OCI-LY3 (cell line): ENCODE measurements at regions not wholly inside any gene's neighbourhood (a gene's known extent, or its start where the extent isn't known, plus 50 kb on each side); places are given as distances from the start of the nearest gene placed in this dataset.

Source experiments
- EZH2phosphoT487 ChIP-seq: fragments of 200-600 bp; shearing (Covaris generic); IDR thresholded peaks from 2 replicates; pipeline ENCODE4 v1.6.1; 2018; ENCODE audit warnings: antibody characterized with exemption, mixed run types, low read depth
- TF ChIP-seq, protein P1 (sequence below): fragments of 200-600, 300-600 bp; sonication (generic); IDR thresholded peaks from 2 replicates; pipeline ENCODE4 v1.5.1; 2014; ENCODE audit warnings: antibody characterized with exemption, low read length, low read depth

DNA sequence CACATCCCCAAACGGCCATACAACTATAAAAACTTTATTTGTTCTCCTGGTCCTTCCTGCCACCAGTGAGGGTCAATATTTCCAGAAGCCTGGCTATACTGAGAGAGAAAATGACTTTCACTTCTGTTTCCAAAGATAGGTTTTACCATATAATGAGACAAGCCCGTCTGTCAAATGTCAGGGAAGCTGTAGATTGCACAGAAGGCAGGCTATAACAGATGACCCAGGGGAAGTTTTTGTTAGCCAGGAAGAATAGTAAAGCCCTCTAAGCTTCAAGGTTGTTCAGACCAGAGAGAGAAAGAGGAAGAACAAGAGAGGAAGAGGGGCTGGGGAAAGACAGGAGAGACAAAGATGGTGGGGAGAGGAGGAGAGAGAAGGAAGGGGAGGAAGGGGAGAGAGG lies 217.5 kb downstream of the GBA3 start:
- TF ChIP-seq, protein P1, sequence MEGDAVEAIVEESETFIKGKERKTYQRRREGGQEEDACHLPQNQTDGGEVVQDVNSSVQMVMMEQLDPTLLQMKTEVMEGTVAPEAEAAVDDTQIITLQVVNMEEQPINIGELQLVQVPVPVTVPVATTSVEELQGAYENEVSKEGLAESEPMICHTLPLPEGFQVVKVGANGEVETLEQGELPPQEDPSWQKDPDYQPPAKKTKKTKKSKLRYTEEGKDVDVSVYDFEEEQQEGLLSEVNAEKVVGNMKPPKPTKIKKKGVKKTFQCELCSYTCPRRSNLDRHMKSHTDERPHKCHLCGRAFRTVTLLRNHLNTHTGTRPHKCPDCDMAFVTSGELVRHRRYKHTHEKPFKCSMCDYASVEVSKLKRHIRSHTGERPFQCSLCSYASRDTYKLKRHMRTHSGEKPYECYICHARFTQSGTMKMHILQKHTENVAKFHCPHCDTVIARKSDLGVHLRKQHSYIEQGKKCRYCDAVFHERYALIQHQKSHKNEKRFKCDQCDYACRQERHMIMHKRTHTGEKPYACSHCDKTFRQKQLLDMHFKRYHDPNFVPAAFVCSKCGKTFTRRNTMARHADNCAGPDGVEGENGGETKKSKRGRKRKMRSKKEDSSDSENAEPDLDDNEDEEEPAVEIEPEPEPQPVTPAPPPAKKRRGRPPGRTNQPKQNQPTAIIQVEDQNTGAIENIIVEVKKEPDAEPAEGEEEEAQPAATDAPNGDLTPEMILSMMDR, result no peak
- no peak for TF ChIP-seq EZH2phosphoT487
